Breast epithelium (tissue), 3 donors: ENCODE measurements at regions not wholly inside any gene's neighbourhood (a gene's known extent, or its start where the extent isn't known, plus 50 kb on each side); places are given as distances from the start of the nearest gene placed in this dataset.
"Not testable (repeated sequence)": the region's sequence is repeated elsewhere in the genome, so short reads cannot be mapped to it uniquely, and the experiment has no call there.

ENCODE experiments used
- POLR2AphosphoS5 ChIP-seq, 3 donors: sonication (generic); formaldehyde crosslinking; IDR thresholded peaks; one replicate each; pipeline ENCODE4 v1.6.1; 2017; ENCODE audit warnings: antibody characterized with exemption in 3 of 3
- TF ChIP-seq, protein P1 (sequence below), 3 donors: fragments of 450-650 bp; IDR thresholded peaks; one replicate each; pipeline ENCODE4 v1.5.1; 2016 to 2017; ENCODE audit warnings: antibody characterized with exemption in 3 of 3, mild to moderate bottlenecking in 3 of 3, moderate library complexity in 3 of 3

DNA sequence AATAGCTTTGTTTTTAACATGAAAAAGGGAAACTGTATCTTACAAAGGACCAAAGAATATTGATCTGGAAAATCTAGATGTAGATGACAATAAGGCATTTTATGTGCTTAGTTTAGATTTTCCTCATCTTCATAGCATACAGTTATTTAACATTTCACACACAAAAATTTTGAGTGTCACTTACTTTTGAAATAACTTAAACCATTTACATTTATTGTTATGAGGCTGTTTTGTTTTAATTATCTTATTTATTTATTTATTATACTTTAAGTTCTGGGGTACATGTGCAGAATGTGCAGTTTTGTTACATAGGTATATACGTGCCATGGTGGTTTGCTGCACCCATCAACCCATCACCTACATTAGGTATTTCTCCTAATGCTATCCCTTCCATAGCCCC lies 1042.9 kb upstream of the NOVA1 start:
- TF ChIP-seq, protein P1, sequence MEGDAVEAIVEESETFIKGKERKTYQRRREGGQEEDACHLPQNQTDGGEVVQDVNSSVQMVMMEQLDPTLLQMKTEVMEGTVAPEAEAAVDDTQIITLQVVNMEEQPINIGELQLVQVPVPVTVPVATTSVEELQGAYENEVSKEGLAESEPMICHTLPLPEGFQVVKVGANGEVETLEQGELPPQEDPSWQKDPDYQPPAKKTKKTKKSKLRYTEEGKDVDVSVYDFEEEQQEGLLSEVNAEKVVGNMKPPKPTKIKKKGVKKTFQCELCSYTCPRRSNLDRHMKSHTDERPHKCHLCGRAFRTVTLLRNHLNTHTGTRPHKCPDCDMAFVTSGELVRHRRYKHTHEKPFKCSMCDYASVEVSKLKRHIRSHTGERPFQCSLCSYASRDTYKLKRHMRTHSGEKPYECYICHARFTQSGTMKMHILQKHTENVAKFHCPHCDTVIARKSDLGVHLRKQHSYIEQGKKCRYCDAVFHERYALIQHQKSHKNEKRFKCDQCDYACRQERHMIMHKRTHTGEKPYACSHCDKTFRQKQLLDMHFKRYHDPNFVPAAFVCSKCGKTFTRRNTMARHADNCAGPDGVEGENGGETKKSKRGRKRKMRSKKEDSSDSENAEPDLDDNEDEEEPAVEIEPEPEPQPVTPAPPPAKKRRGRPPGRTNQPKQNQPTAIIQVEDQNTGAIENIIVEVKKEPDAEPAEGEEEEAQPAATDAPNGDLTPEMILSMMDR (IDR thresholded peaks at IDR 0.05), result not testable (repeated sequence)
- TF ChIP-seq POLR2AphosphoS5 (IDR thresholded peaks at IDR 0.05), result not testable (repeated sequence)
